IMR-90 (cell line): ENCODE measurements at regions not wholly inside any gene's neighbourhood (a gene's known extent, or its start where the extent isn't known, plus 50 kb on each side); places are given as distances from the start of the nearest gene placed in this dataset.

Experiments
- ATAC-seq: fragments of 200-7000 bp; cut with Tn5 transposase; 2 replicates; pipeline ENCODE4 v1.9.1; 2020; ENCODE audit warnings: low read depth, mild to moderate bottlenecking, moderate library complexity
- BruUV-seq: library from RNA; stranded (reverse); fragments of 400-500 nt; replicated peaks from 2 replicates; lab custom pipeline; 2021; lab: Mats Ljungman, UMichigan
- CTCF ChIA-PET: fragments of 300-600 bp; formaldehyde crosslinking; extraction: SDS; loops from one replicate; lab custom pipeline; 2021; ENCODE audit warnings: antibody characterized with exemption; lab: Yijun Ruan, JAX
- POLR2A ChIA-PET: fragments of 300-600 bp; sonication (Branson Sonifier 250); formaldehyde crosslinking; loops from one replicate; lab custom pipeline; 2022; ENCODE audit warnings: antibody characterized with exemption; ENCODE audit not compliant: unreplicated experiment; lab: Charles Lee
- DNase-seq: peaks from one replicate; pipeline ENCODE4 v3.0.0; 2013
- H2AFZ ChIP-seq: replicated peaks from 2 replicates; pipeline ENCODE3; 2013; ENCODE audit warnings: low read length, mild to moderate bottlenecking; ENCODE audit not compliant: poor library complexity
- H2AK5ac ChIP-seq: 2 replicates; pipeline ENCODE4 v1.6.1; 2013; ENCODE audit warnings: low read depth, low read length, inconsistent platforms
- H2AK9ac ChIP-seq: replicated peaks from 2 replicates; pipeline ENCODE3; 2013; ENCODE audit warnings: mild to moderate bottlenecking, low read depth, low read length, moderate library complexity; ENCODE audit not compliant: poor library complexity
- H2BK120ac ChIP-seq: 2 replicates; pipeline ENCODE4 v1.6.1; 2013; ENCODE audit warnings: low read depth, low read length, inconsistent platforms
- H2BK15ac ChIP-seq: 3 replicates; pipeline ENCODE4 v1.6.1; 2013; ENCODE audit warnings: low read depth, low read length, inconsistent platforms
- H2BK20ac ChIP-seq: 2 replicates; pipeline ENCODE4 v1.6.1; 2013; ENCODE audit warnings: low read depth, mild to moderate bottlenecking, inconsistent platforms, low read length, moderate library complexity
- H2BK5ac ChIP-seq: 2 replicates; pipeline ENCODE4 v1.6.1; 2013; ENCODE audit warnings: mild to moderate bottlenecking, low read depth, low read length, inconsistent platforms; ENCODE audit not compliant: poor library complexity, severe bottlenecking
- H3K14ac ChIP-seq: replicated peaks from 2 replicates; pipeline ENCODE4 v1.6.1; 2013; ENCODE audit warnings: low read depth, low read length, inconsistent platforms
- H3K18ac ChIP-seq: 2 replicates; pipeline ENCODE4 v1.6.1; 2013; ENCODE audit warnings: low read depth, low read length, control low read depth
- H3K23ac ChIP-seq: 2 replicates; pipeline ENCODE4 v1.6.1; 2013; ENCODE audit warnings: low read depth, low read length, inconsistent platforms
- H3K27ac ChIP-seq: 2 replicates; pipeline ENCODE4 v1.5.1; 2013; ENCODE audit warnings: mild to moderate bottlenecking, control low read depth, low read length; ENCODE audit not compliant: insufficient read depth
- H3K27me3 ChIP-seq: 2 replicates; pipeline ENCODE4 v1.6.1; 2013; ENCODE audit warnings: low read length; ENCODE audit not compliant: control insufficient read depth, insufficient read depth
- H3K36me3 ChIP-seq: 2 replicates; pipeline ENCODE4 v1.6.1; 2013; ENCODE audit warnings: low read length, mixed read lengths; ENCODE audit not compliant: control insufficient read depth, insufficient read depth
- H3K4ac ChIP-seq: 2 replicates; pipeline ENCODE4 v1.6.1; 2013; ENCODE audit warnings: low read depth, low read length, inconsistent platforms
- H3K4me1 ChIP-seq: 2 replicates; pipeline ENCODE4 v1.6.1; 2013; ENCODE audit warnings: low read length, mixed read lengths; ENCODE audit not compliant: control insufficient read depth, insufficient read depth
- H3K4me2 ChIP-seq: 2 replicates; pipeline ENCODE4 v1.6.1; 2013; ENCODE audit warnings: low read depth, mild to moderate bottlenecking, control low read depth, low read length, moderate library complexity
- H3K4me3 ChIP-seq: 2 replicates; pipeline ENCODE4 v1.5.1; 2013; ENCODE audit warnings: low read depth, mild to moderate bottlenecking, control low read depth, low read length, moderate library complexity; ENCODE audit not compliant: insufficient read depth
- H3K56ac ChIP-seq: 2 replicates; pipeline ENCODE4 v1.6.1; 2013; ENCODE audit warnings: low read length, inconsistent platforms; ENCODE audit not compliant: insufficient read depth; ENCODE audit errors: extremely low read depth
- H3K79me1 ChIP-seq, 2 experiments: 2 replicates each; pipeline ENCODE4 v1.6.1; 2013; ENCODE audit warnings: low read length in 2 of 2, inconsistent platforms in 1 of 2, low read depth in 1 of 2
- H3K9ac ChIP-seq: 2 replicates; pipeline ENCODE4 v1.6.1; 2013; ENCODE audit warnings: low read depth, low read length, control low read depth
- H3K9me1 ChIP-seq: 2 replicates; pipeline ENCODE4 v1.6.1; 2013; ENCODE audit warnings: low read length, inconsistent platforms; ENCODE audit not compliant: insufficient read depth
- H3K9me3 ChIP-seq: 2 replicates; pipeline ENCODE4 v1.6.1; 2013; ENCODE audit warnings: low read length; ENCODE audit not compliant: control insufficient read depth, insufficient read depth
- H4K20me1 ChIP-seq: 2 replicates; pipeline ENCODE4 v1.6.1; 2013; ENCODE audit warnings: low read length, inconsistent platforms; ENCODE audit not compliant: insufficient read depth
- H4K5ac ChIP-seq: 2 replicates; pipeline ENCODE4 v1.6.1; 2013; ENCODE audit warnings: mild to moderate bottlenecking, low read depth, low read length, control low read depth
- H4K8ac ChIP-seq, 2 experiments: 2 replicates each; pipeline ENCODE4 v1.6.1; 2013; ENCODE audit warnings: low read depth in 2 of 2, low read length in 2 of 2, control low read depth in 1 of 2, inconsistent platforms in 1 of 2
- H4K91ac ChIP-seq: 2 replicates; pipeline ENCODE4 v1.6.1; 2013; ENCODE audit warnings: low read depth, low read length, inconsistent platforms; ENCODE audit not compliant: insufficient read depth
- CEBPB ChIP-seq: IDR thresholded peaks from 2 replicates; pipeline ENCODE4 v1.6.1; 2012; ENCODE audit warnings: low read depth, low read length, improper control_type of control experiment
- FOS ChIP-seq: fragments of 150-350 bp; IDR thresholded peaks from 2 replicates; pipeline ENCODE4 v1.6.1; 2016; ENCODE audit warnings: low read depth, low read length
- MAFK ChIP-seq: IDR thresholded peaks from 2 replicates; pipeline ENCODE4 v1.6.1; 2012; ENCODE audit warnings: low read depth, low read length, improper control_type of control experiment
- MXI1 ChIP-seq: IDR thresholded peaks from 2 replicates; pipeline ENCODE4 v1.6.1; 2012; ENCODE audit warnings: low read depth, mild to moderate bottlenecking, low read length, moderate library complexity, borderline replicate concordance
- NFE2L2 ChIP-seq: fragments of 150-350 bp; IDR thresholded peaks from 2 replicates; pipeline ENCODE4 v1.6.1; 2016; ENCODE audit warnings: low read depth, mild to moderate bottlenecking, low read length
- RAD21 ChIP-seq: IDR thresholded peaks from 2 replicates; pipeline ENCODE4 v1.6.1; 2012; ENCODE audit warnings: low read length, improper control_type of control experiment
- RCOR1 ChIP-seq: IDR thresholded peaks from 2 replicates; pipeline ENCODE4 v1.6.1; 2012; ENCODE audit warnings: mild to moderate bottlenecking, low read length, improper control_type of control experiment; ENCODE audit not compliant: insufficient replicate concordance
- dilution Hi-C: fragments of 300-500 bp; cut with HindIII; formaldehyde crosslinking; loops from one replicate; pipeline ENCODE4 v1.14.3; 2018; ENCODE audit warnings: low sequenced_read_pairs; ENCODE audit not compliant: unreplicated experiment
- in situ Hi-C: fragments of 300-500 bp; cut with MboI; formaldehyde crosslinking; loops from 3 replicates; pipeline ENCODE4 v1.14.3; 2019; ENCODE audit warnings: low sequenced_read_pairs, inconsistent platforms, mixed read lengths
- intact Hi-C: fragments of 100-400 bp; cut with micrococcal nuclease; formaldehyde crosslinking; loops from 2 replicates; pipeline ENCODE4 v1.10.0; 2022
- TF ChIP-seq, protein P1 (sequence below): fragments of 150-350 bp; IDR thresholded peaks from 2 replicates; pipeline ENCODE4 v1.6.1; 2016; ENCODE audit warnings: low read depth, mild to moderate bottlenecking, low read length, moderate library complexity, borderline replicate concordance
- TF ChIP-seq, protein P2 (sequence below): conservative IDR thresholded peaks from 2 replicates; pipeline ENCODE4 v1.5.1; 2012; ENCODE audit warnings: mild to moderate bottlenecking, low read depth, low read length, improper control_type of control experiment

DNA sequence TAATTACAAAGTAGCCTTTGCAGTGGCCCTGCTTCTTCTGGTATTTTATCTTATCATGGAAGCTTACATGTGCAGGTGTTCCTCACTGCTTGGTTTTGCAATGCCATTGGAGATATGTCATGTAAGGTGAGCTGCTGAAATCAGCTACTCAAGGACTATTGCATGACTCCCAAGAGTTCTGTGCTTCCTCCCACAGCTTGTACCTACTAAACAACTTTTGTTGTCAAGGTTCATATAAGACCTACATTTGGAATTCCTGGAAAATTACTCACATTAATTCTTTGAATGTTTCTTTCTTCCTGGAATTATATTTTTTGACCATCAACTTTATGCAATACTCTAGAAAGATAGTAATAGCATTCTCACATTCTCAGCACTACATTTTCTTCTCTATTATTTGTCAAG, 427.5 kb upstream of the HSF2 start:
- H3K9me1 ChIP-seq: peaks cover 3% of the 10 kb centered on the region; the same call in 1 of the 2 replicates
- no peak overlapping the region for H3K27ac ChIP-seq
- no peak overlapping the region for H3K4ac ChIP-seq
- no peak overlapping the region for H4K5ac ChIP-seq
- no peak overlapping the region for H2BK120ac ChIP-seq
- no peak overlapping the region for H3K56ac ChIP-seq
- H4K91ac ChIP-seq: no peak overlapping the region
- no peak overlapping the region for H2AK9ac ChIP-seq
- no TSS peak for BruUV-seq
- no peaks in the 10 kb centered on the region for H4K20me1 ChIP-seq
- no peaks in the 10 kb centered on the region for H3K36me3 ChIP-seq
- H2AFZ ChIP-seq: no peak overlapping the region
- H3K79me1 ChIP-seq: no peaks in the 10 kb centered on the region
- no peak overlapping the region for H2AK5ac ChIP-seq
- H3K4me1 ChIP-seq: peaks cover 2% of the 10 kb centered on the region; the same call in 1 of the 2 replicates
- TF ChIP-seq MAFK (no peak), NFE2L2 (no peak), RAD21 (no peak), CEBPB (0 out of 2 replicates have a peak, but pooled peaks have one; percentile 5), FOS (no peak), RCOR1 (no peak), MXI1 (no peak)
- TF ChIP-seq, protein P1, sequence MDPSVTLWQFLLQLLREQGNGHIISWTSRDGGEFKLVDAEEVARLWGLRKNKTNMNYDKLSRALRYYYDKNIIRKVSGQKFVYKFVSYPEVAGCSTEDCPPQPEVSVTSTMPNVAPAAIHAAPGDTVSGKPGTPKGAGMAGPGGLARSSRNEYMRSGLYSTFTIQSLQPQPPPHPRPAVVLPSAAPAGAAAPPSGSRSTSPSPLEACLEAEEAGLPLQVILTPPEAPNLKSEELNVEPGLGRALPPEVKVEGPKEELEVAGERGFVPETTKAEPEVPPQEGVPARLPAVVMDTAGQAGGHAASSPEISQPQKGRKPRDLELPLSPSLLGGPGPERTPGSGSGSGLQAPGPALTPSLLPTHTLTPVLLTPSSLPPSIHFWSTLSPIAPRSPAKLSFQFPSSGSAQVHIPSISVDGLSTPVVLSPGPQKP: no peak
- TF ChIP-seq, protein P2, sequence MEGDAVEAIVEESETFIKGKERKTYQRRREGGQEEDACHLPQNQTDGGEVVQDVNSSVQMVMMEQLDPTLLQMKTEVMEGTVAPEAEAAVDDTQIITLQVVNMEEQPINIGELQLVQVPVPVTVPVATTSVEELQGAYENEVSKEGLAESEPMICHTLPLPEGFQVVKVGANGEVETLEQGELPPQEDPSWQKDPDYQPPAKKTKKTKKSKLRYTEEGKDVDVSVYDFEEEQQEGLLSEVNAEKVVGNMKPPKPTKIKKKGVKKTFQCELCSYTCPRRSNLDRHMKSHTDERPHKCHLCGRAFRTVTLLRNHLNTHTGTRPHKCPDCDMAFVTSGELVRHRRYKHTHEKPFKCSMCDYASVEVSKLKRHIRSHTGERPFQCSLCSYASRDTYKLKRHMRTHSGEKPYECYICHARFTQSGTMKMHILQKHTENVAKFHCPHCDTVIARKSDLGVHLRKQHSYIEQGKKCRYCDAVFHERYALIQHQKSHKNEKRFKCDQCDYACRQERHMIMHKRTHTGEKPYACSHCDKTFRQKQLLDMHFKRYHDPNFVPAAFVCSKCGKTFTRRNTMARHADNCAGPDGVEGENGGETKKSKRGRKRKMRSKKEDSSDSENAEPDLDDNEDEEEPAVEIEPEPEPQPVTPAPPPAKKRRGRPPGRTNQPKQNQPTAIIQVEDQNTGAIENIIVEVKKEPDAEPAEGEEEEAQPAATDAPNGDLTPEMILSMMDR: no peak
- CTCF ChIA-PET: interaction anchor here (1.0 kb wide), 1 partner anchor 38 kb away, joined by 3 read pairs; no protein-coding TSS in a partner anchor
- in situ Hi-C loops: no loop called here
- H3K27me3 ChIP-seq: no peaks in the 10 kb centered on the region
- no peak overlapping the region for H3K4me3 ChIP-seq
- no peak overlapping the region for H2BK5ac ChIP-seq
- no peak overlapping the region for H4K8ac ChIP-seq
- no peak overlapping the region for H2BK15ac ChIP-seq
- dilution Hi-C loops: no loop called here
- POLR2A ChIA-PET: no interaction called here
- no peak overlapping the region for H3K14ac ChIP-seq
- DNase-seq (peak; percentile 46), ATAC-seq (no peak; the same call in 1 of the 2 replicates)
- H3K4me2 ChIP-seq: no peak overlapping the region
- H3K9me3 ChIP-seq: no peaks in the 10 kb centered on the region
- H2BK20ac ChIP-seq: no peak overlapping the region
- intact Hi-C loops: no loop called here
- no peak overlapping the region for H3K9ac ChIP-seq
- H3K18ac ChIP-seq: no peak overlapping the region
- no peak overlapping the region for H3K23ac ChIP-seq
